Urothelium cell line (cell line): ENCODE measurements at regions not wholly inside any gene's neighbourhood (a gene's known extent, or its start where the extent isn't known, plus 50 kb on each side); places are given as distances from the start of the nearest gene placed in this dataset.
"Not testable (repeated sequence)": the region's sequence is repeated elsewhere in the genome, so short reads cannot be mapped to it uniquely, and the experiment has no call there.

Source experiments
- DNase-seq: peaks from one replicate; pipeline ENCODE4 v3.0.0; 2011; ENCODE audit warnings: low spot score, mixed read lengths
- FAIRE-seq: peaks from 2 replicates; lab custom pipeline; 2011; peaks lifted over from hg19 to GRCh38; lab: Jason Lieb, UNC

DNA sequence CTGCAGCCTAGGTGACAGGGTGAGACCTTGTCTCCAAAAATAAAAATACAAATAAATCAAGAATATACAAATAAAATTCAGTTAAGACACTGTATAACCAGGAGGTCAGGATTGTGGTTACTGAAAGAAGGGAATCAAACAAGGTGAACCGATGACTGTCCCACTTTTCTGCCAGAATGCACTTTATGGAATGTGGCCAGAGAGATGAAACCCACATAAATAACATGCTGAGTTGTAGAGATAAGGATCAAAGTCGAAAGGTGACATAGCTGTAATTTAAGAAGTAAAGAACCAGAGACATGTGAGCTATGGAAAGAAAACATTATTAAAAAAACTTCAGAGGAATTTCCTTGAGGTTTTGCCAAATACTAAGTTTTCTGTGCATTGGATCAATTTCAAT, 1098.2 kb upstream of the USP15 start:
- no peak for FAIRE-seq

DNA sequence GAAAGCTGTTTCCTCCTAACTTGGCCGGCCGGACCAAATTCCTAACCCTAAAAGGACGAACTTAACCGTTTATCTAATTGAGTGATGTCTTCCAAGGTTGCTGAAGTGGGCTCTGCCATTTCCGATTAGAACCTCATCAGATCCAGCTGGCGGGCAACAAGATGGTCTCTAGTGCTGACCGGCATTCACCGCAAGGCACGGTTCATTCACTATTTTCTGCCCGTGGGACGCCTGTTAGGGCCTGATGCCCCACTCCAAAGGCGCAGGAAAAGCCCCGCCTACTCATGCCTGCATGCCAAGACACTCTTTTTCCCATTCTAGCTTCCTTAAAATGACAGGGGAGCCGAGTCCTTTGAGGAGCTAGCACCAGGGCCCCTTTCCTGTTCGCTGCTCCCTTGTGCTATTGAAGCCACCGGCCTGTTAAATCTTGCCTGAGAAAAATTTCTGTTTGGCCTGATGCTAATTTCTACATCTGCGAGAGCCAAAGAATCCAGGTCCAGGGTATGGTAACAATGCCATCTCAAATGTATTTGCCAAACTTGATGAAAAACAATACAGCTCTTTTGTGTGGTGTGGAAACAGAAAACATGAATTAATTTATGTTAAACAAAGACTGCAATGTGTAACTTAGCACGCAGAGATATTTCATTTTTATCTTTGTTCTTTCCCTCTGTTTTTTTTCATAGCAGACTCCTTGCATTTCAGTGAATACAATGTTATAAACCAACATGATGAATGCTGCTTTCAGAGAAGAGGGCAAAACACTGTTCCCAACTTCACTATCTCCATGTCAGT, 1071.2 kb upstream of the USP15 start:
- FAIRE-seq (no peak), DNase-seq (no peak)

More for the DNA sequence above, 1098.2 kb upstream of the USP15 start:
- peak; percentile 12 for DNase-seq

DNA sequence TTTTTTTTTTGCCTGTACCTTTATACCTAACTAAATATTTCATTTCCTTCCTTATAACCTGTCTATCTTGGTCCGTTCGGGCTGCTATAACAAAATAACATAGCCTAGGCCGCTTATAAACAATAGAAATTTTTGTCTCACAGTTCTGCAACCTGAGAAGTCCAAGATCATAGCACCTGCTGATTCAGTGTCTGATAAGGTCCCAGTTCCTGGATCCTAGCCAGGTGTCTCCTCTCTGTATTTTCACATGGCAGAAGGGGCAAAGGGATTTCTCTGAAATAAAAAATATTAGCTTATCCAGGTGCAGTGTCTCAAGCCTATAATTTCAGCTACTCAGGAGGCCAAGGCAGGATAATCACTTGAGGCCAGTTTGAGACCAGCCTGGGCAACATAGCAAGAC, 1046.6 kb upstream of the USP15 start:
- FAIRE-seq (no peak), DNase-seq (no peak)

DNA sequence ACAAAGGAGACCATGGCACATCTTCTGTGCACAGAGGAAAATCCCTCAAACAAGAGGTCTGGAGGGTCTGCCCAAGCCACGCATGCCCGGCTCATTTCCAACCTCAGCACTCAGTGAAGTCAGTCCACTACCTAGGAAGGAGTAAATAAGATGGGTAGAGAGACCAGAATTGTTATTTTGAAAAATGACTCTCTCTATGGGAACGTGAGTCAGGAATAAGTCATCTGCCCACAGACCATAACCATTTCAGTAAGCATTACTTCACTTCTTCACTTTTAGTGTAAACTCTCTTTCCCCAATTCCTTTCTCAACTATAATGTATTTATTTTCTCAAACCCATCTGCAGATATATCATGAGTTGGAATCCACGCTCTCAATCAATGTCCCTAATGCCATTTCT, 1039.9 kb upstream of the USP15 start:
- DNase-seq (peak; percentile 6), FAIRE-seq (no peak)

DNA sequence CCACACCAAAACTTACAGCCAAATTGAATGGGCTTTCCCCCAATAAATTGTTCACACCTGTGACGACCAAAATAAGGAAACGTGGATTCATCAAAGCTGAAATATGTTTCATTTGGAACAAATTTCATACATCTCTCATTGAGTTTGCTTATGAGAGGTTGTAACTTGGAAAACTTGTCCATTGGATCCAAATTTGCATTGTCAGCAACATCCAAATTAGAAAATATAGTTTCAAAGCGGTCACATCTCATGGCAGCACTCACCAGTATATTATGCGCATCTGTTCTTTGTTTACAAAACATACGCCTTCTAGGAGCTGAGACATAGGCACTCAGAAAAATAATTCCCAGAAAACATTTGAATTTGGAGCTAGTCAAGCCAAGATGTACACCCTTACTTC, 1028.2 kb upstream of the USP15 start:
- no peak for DNase-seq
- FAIRE-seq, result no peak

DNA sequence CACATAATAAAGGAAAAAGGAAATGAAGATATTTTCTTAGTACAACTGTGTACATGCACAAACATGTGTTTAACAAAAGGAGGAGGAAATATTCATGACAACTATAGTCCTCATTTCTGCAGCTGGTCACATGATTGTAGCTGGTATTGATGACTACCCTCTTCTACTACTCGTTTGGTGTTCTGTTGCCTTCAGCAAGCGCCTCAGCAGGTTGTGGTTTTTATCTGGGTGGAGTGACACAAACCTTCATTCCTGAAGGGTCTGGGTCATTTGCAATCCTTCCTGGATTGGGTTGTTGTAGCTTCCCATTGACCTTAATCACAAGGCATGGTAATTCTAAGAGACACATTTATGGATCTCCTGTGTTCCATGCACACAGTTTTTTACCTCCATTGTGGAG, 1009.9 kb upstream of the USP15 start:
- no peak for DNase-seq
- no peak for FAIRE-seq

DNA sequence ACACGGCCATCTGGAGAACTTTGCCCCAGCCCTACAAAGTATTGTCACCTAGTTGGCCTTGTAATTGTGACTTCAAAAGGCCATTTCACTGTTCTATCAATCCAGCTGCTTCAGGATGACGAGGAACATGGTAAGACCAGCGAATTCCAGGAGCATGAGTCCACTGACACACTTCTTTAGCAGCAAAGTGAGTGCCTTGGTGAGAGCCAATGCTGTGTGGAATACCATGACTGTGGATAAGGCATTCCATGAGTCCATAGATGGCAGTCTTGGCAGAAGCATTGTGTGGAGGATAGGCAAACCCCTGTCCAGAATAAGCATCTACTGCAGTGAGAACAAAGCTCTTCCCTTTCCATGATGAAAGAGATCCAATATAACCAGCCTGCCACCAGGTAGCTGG, 1009.1 kb upstream of the USP15 start:
- DNase-seq (no peak), FAIRE-seq (no peak)

DNA sequence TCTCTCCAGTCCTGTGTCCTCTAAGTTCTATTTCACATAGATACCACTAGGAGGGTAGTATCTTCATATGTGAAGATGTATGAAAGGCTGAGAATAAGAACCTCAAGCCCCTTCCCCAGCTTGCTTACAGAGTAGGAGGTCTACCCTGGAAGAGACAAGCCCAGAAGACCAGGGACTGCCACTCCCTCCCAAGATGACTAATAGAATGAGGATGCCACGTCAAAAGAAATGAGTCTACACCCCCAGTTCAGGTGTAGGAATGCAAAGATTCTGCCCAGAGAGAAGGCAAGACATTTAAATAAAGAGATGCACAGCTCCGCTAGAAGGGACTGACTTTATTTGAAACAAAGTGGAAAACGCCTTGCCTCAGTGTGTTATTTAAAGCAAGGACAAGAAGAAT, 1006.0 kb upstream of the USP15 start:
- DNase-seq (no peak), FAIRE-seq (no peak)

DNA sequence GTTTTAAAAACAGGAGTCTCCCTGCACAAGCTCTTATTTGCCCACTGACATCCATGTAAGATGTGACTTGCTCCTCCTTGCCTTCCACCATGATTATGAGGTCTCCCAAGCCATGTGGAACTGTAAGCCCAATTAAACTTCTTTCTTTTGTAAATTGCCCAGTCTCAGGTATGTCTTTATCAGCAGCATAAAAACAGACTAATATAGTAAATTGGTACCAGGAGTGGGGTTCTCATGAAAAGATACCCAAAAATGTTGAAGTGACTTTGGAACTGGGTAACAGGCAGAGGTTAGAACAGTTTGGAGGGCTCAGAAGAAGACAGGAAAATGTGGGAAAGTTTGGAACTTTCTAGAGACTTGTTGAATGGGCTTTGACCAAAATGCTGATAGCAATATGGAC, 995.9 kb upstream of the USP15 start:
- not testable (repeated sequence) for FAIRE-seq, DNase-seq

DNA sequence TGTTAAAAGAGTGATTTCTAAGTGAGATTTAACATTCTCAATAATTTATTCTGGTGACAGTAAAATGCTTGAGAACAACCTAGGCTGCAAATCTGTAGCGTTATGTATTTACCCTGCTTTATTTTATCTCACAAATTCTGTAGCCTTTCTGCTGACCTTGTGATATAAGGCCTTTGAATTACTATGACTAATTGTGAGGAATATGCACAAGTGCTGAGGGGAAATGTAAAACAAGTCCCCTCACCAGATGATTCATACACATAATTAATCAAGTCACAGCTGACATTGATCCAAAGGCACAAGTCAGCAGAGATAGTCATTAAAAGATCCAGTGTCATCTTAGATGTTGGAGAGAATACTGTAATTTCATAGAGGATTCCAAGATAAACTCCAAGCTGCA, 992.7 kb upstream of the USP15 start:
- DNase-seq (no peak), FAIRE-seq (no peak)

DNA sequence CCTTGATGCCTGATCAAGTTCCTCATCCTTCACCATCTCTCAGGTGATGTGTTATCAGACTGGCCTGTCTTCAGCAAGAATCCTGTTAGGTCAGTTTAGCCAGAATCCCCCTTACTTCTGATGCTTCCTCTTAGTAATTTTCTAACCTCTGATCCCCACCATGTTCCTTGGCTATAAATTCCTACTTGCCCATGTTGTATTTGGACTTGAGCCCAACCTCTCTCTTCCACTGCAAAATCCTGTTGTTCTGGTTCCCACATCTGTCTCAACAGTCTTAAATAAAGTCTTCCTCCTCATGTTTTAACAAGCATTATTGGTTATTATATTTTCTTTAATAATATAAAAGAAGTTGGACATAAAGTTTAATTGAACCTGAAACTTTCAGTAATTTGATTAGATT, 987.8 kb upstream of the USP15 start:
- no peak for FAIRE-seq
- no peak for DNase-seq

DNA sequence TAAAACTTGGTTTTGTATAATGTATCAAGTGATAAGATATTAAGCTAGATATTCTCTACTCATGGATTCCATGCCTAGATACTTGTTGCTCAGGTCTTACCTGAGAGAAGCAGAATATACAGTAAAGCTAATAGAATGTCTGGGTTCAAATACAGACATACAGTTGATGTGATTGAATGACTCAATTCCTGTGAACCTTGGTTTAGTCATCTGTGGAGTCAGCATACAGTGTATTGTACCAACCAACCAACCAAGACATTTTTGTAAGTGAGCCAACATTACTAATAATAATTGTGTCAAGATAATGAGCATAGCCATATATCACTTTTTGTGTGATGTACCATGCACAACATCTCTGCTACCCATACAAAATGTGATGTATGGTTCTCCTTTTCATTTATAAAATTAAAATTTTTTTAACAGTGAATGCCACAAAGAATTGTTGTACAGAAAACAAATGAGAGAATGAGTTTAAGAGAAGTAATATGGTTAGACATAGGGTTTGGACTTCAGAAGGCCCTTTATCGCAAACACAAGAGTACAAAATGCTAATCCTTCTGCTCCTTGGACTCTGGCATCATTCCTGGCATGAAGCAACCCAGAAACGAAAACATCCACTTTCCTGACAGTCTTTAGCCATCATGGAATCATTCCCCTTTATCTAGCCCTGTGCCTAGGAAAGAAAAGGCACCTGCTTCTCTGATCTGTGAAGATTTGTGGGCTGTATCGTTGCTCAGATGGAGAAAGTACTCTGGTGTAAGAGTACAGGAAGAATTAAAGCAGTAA, 977.2 kb upstream of the USP15 start:
- DNase-seq, result peak; percentile 5
- FAIRE-seq, result no peak

DNA sequence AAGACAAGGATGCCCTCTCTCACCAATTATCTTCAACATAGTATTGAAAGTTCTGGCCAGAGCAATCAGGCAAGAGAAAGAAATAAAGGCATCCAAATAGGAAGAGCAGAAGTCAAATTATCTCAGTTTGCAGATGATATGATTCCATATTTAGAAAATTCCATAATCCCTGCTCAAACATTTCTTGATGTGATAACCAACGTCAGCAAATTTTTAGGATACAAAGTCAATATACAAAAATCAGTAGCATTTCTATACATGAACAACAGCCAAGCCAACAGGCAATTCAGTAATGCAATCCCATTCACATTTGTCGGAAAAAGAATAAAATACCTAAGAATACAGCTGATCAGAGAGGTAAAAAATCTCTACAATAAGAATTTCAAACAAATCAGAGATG, 969.7 kb upstream of the USP15 start:
- FAIRE-seq, result no peak
- DNase-seq, result no peak

DNA sequence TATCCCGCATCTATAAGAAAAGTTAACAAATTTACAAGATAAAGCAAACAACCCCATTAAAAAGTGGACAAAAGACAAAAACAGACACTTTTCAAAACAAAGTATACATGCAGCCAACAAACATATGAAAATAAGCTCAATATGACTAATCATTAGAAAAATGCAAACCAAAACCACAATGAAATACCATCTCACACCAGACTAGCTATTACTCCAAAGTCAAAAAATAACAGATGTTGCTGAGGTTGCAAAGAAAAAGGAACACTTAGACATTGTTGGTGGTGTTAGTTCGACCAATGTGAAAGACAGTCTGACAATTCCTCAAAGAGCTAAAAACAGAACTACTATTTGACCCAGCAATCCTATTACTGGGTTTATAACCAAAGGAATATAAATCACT, 968.6 kb upstream of the USP15 start:
- no peak for DNase-seq
- no peak for FAIRE-seq

DNA sequence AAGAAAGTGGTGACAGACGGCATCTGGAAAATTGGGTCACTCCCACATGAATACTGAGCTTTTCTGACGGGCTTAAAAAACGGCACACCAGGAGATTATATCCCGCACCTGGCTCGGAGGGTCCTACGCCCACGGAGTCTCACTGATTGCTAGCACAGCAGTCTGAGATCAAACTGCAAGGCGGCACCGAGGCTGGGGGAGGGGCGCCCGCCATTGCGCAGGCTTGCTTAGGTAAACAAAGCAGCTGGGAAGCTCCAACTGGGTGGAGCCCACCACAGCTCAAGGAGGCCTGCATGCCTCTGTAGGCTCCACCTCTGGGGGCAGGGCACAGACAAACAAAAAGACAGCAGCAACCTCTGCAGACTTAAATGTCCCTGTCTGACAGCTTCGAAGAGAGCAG, 966.2 kb upstream of the USP15 start:
- DNase-seq, FAIRE-seq: not testable (repeated sequence)

DNA sequence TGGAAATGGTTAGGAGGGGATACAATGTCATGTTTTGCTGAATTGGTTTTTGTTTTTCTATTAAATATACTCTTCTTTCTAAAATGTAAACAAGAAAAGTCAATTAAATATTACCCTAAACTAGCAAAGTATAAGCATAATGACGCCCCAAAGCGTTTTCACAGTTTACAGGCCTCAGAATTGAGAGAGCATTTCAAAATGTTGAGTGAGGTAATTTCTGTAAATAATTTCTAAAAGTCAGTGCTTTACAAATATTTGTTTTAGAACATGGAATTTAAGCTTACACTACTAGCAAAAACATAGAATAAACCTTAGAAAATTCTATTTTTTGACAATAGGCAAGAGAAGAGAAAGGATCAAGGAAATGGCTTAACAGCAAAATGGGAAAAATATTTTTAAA, 958.4 kb upstream of the USP15 start:
- FAIRE-seq (no peak), DNase-seq (no peak)

DNA sequence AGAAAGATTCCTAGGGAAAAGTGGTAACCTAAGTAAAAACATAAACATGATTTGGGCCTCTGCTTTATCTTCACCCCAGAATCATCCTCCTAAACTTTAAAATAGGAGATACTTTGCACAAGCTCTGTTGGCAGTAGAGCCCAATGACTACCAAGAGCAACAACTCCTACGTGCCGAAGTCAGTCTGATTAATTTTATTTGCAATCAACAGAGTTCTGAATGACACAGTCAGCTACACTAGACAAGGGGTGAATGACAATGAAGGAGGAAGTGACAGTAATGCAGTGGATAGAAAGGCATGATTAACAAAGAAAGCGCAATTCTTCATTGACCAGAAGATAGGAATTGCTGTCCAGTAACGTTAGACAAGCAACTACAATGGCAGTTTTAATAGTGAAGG, 957.9 kb upstream of the USP15 start:
- FAIRE-seq (peak; percentile 17), DNase-seq (no peak)

DNA sequence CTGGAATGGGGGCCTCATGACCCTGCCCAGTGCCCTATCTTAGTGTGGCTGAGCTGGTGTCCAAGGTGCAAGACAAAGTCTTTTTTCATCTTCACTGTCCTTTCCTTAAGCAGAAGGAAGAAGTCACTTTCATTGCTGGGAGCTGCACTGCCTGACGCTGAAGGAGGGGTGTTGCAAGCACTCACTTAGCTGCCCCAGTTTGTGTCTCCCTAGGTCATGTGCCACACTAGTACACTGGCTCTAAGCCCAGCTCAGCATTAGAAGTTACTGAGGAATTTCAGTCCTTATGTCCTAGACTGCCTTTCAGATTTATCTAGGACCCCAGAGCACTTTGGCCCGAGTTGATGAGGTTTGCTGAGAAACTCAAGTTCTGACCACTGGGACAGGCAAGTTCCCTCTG, 952.0 kb upstream of the USP15 start:
- DNase-seq (no peak), FAIRE-seq (no peak)

DNA sequence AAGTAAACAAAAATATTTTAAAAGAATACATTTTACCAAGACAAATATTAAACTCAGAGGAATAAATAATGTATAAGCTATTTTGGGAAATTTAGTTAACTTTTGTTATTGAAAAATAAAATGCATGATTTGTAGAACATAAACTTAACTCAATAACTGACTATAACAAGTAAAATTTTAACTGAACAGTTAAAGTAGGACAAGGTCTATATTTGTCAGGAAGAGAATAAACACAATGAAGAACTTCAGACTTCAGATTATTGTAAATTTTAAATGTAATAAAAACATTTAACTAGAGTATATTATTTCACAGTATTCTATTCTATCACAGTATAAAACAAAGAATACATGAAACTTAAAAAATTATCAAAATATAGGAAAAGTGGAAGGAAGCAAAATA, 948.8 kb upstream of the USP15 start:
- FAIRE-seq, result no peak
- DNase-seq, result no peak

DNA sequence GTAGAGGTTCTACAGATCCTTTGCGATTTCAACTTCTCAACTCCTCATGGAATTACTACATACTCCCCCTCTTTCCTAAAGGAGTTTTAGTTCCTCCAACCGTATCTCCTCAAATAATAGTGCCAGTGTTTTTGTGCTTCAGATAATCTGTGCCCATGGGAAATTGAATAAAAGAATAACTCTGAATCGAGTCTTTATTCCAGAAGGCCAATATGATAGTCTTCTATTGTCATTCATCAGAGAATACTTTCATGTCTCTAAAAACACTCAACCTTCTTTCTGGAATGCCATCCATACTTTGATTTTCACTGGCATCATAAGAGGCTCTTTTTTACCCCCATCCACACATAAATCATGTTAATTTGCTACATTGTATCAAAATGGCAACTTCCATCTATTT, 911.3 kb upstream of the USP15 start:
- FAIRE-seq (no peak), DNase-seq (no peak)

DNA sequence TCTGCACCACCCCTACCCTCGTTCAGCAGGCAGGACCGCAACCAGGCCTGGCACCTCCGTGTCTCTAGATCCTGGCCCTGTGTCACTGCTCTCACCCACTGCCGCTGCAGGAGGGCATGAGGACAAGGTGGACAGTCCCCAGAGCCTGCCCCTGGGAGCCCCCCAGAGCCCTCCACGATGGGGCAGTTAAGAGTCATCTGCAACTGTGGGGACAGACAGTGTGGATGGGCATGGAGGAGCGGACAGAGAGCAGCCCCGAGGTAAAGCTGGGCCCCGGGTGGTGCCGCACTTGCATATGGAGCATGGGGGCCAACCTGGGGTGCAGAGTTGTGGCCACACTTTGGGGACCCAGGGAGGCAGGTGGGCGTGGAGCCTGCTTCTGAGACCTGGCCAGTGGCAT, 905.1 kb upstream of the USP15 start:
- no peak for DNase-seq
- FAIRE-seq, result no peak

DNA sequence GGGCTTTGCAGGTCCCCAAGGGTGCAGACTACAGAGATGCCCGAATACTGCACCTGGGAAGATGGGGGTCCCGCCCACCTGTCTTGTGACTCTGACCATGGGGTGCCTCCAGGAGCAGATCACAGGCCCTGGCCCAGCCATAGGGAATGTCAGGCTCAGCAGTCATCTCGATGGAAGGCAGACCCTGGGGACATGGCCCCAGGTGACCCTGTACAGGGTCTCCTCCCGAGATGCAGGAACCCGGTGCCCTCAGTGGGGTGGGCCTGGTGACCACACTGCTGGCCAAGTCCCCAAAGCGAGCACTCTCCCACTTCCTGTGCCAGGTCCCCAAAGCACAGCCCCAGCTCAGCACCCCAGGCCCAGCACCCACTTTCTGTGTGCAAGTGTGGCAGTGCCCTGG, 903.7 kb upstream of the USP15 start:
- DNase-seq (no peak), FAIRE-seq (no peak)
